Tibial nerve (tissue), 4 donors: ENCODE measurements at regions not wholly inside any gene's neighbourhood (a gene's known extent, or its start where the extent isn't known, plus 50 kb on each side); places are given as distances from the start of the nearest gene placed in this dataset.

Experiments
- DNase-seq, 2 donors: peaks; one replicate each; pipeline ENCODE4 v3.0.0-alpha.2; 2019; ENCODE audit warnings: low spot score in 2 of 2
- H3K27ac ChIP-seq, 4 donors: fragments of 200-600 bp; sonication (generic) in 3 of 4; one replicate each; pipeline ENCODE4 v1.5.1; 2017 to 2019; ENCODE audit warnings: mild to moderate bottlenecking in 1 of 4
- H3K27me3 ChIP-seq, 2 donors: fragments of 200-600 bp; sonication (generic) in 1 of 2; one replicate each; pipeline versions ENCODE4 v1.5.1 to v1.6.0; 2017 to 2019
- H3K36me3 ChIP-seq, 3 donors: fragments of 200-600 bp; sonication (generic); one replicate each; pipeline ENCODE4 v1.5.1; 2018 to 2019
- H3K4me1 ChIP-seq, 4 donors: fragments of 200-600 bp; sonication (generic) in 3 of 4; one replicate each; pipeline ENCODE4 v1.5.1; 2017 to 2019
- H3K4me3 ChIP-seq, 4 donors: fragments of 200-600 bp; sonication (generic) in 3 of 4; one replicate each; pipeline ENCODE4 v1.5.1; 2017 to 2019; ENCODE audit warnings: mild to moderate bottlenecking in 1 of 4, moderate library complexity in 1 of 4
- H3K9me3 ChIP-seq, 4 donors: fragments of 200-600 bp; sonication (generic) in 3 of 4; one replicate each; pipeline ENCODE4 v1.5.1; 2017 to 2019
- EP300 ChIP-seq, 2 donors: sonication (generic); formaldehyde crosslinking; IDR thresholded peaks; one replicate each; pipeline ENCODE4 v1.6.1; 2017; ENCODE audit warnings: antibody characterized with exemption in 2 of 2, mild to moderate bottlenecking in 1 of 2
- POLR2A ChIP-seq, 2 donors: fragments of 450-650 bp; IDR thresholded peaks; one replicate each; pipeline ENCODE4 v1.6.1; 2017; ENCODE audit warnings: antibody characterized with exemption in 2 of 2, mild to moderate bottlenecking in 2 of 2, moderate library complexity in 2 of 2
- WGBS, 2 donors: methylation state at CpG; one replicate each; pipeline ENCODE4 v1.1.5; 2018; 5-methylcytosine and 5-hydroxymethylcytosine counted together
- TF ChIP-seq, protein P1 (sequence below), 5 experiments: fragments of 200-600 bp in 3 of 5; fragments of 450-650 bp in 2 of 5; sonication (generic) in 3 of 5; IDR thresholded peaks; one replicate each; pipeline ENCODE4 v1.5.1; 2016 to 2019; ENCODE audit warnings: antibody characterized with exemption in 5 of 5, mild to moderate bottlenecking in 3 of 5, moderate library complexity in 2 of 5

GRCh38 chr5:14075937-14076336 is 67.2 kb upstream of the TRIO start:
- Histone ChIP-seq H3K4me3 (no peak overlapping the region), H3K9me3 (no peaks in the 10 kb centered on the region), H3K27me3 (no peaks in the 10 kb centered on the region), H3K36me3 (no peaks in the 10 kb centered on the region), H3K27ac (no peak overlapping the region), H3K4me1 (no peaks in the 10 kb centered on the region)
- DNase-seq: no peak
- 90 to 92% methylated on average over 11 of the region's 11 CpGs for WGBS, 2 donors
- TF ChIP-seq EP300 (IDR thresholded peaks at IDR 0.05): no peak
- TF ChIP-seq, protein P1, sequence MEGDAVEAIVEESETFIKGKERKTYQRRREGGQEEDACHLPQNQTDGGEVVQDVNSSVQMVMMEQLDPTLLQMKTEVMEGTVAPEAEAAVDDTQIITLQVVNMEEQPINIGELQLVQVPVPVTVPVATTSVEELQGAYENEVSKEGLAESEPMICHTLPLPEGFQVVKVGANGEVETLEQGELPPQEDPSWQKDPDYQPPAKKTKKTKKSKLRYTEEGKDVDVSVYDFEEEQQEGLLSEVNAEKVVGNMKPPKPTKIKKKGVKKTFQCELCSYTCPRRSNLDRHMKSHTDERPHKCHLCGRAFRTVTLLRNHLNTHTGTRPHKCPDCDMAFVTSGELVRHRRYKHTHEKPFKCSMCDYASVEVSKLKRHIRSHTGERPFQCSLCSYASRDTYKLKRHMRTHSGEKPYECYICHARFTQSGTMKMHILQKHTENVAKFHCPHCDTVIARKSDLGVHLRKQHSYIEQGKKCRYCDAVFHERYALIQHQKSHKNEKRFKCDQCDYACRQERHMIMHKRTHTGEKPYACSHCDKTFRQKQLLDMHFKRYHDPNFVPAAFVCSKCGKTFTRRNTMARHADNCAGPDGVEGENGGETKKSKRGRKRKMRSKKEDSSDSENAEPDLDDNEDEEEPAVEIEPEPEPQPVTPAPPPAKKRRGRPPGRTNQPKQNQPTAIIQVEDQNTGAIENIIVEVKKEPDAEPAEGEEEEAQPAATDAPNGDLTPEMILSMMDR (IDR thresholded peaks at IDR 0.05): no peak
- TF ChIP-seq POLR2A (IDR thresholded peaks at IDR 0.05): no peak

GRCh38 chr5:14071433-14071832 is 71.7 kb upstream of the TRIO start:
- Histone ChIP-seq H3K27me3 (no peaks in the 10 kb centered on the region), H3K27ac (no peak overlapping the region), H3K9me3 (no peaks in the 10 kb centered on the region), H3K4me1 (no peaks in the 10 kb centered on the region), H3K36me3 (no peaks in the 10 kb centered on the region), H3K4me3 (no peak overlapping the region)
- no peak for TF ChIP-seq EP300 (IDR thresholded peaks at IDR 0.05)
- no peak for TF ChIP-seq POLR2A (IDR thresholded peaks at IDR 0.05)
- TF ChIP-seq, protein P1 (IDR thresholded peaks at IDR 0.05): no peak
- WGBS, 2 donors: 85 to 87% methylated on average over 5 of the region's 5 CpGs
- DNase-seq: no peak

GRCh38 chr5:14069021-14069420 is 74.1 kb upstream of the TRIO start:
- H3K4me1 ChIP-seq: no peaks in the 10 kb centered on the region
- no peak for DNase-seq
- H3K27ac ChIP-seq: no peak overlapping the region
- no peak overlapping the region for H3K4me3 ChIP-seq
- H3K27me3 ChIP-seq: no peaks in the 10 kb centered on the region
- WGBS, 2 donors: 74 to 81% methylated on average over 7 of the region's 7 CpGs
- TF ChIP-seq, protein P1 (IDR thresholded peaks at IDR 0.05): no peak
- no peaks in the 10 kb centered on the region for H3K9me3 ChIP-seq
- H3K36me3 ChIP-seq: no peaks in the 10 kb centered on the region

GRCh38 chr5:14068136-14068535 is 75.0 kb upstream of the TRIO start:
- WGBS, 2 donors: 78% methylated on average over 4 of the region's 4 CpGs
- H3K4me1 ChIP-seq: no peaks in the 10 kb centered on the region
- H3K36me3 ChIP-seq: no peaks in the 10 kb centered on the region
- TF ChIP-seq EP300 (IDR thresholded peaks at IDR 0.05) (no peak), POLR2A (IDR thresholded peaks at IDR 0.05) (no peak)
- TF ChIP-seq, protein P1 (IDR thresholded peaks at IDR 0.05): no peak
- H3K27me3 ChIP-seq: no peaks in the 10 kb centered on the region
- DNase-seq: no peak
- no peaks in the 10 kb centered on the region for H3K9me3 ChIP-seq
- no peak overlapping the region for H3K27ac ChIP-seq
- H3K4me3 ChIP-seq: no peak overlapping the region

GRCh38 chr5:14066326-14066725 is 76.8 kb upstream of the TRIO start:
- no peaks in the 10 kb centered on the region for H3K9me3 ChIP-seq
- no peaks in the 10 kb centered on the region for H3K36me3 ChIP-seq
- no peaks in the 10 kb centered on the region for H3K27me3 ChIP-seq

More at GRCh38 chr5:14066326-14066725, 76.8 kb upstream of the TRIO start:
- DNase-seq: no peak
- no peaks in the 10 kb centered on the region for H3K4me1 ChIP-seq
- no peak overlapping the region for H3K27ac ChIP-seq
- H3K4me3 ChIP-seq: no peak overlapping the region
- TF ChIP-seq, protein P1 (IDR thresholded peaks at IDR 0.05): no peak
- TF ChIP-seq EP300 (IDR thresholded peaks at IDR 0.05): no peak
- no peak for TF ChIP-seq POLR2A (IDR thresholded peaks at IDR 0.05)
